Fibroblast of lung (primary cell): ENCODE measurements at regions not wholly inside any gene's neighbourhood (a gene's known extent, or its start where the extent isn't known, plus 50 kb on each side); places are given as distances from the start of the nearest gene placed in this dataset.
"Not testable (repeated sequence)": the region's sequence is repeated elsewhere in the genome, so short reads cannot be mapped to it uniquely, and the experiment has no call there.

Experiments used
- EZH2 ChIP-seq: IDR thresholded peaks from 2 replicates; pipeline ENCODE4 v1.5.1; 2012; ENCODE audit warnings: low read length, control low read depth, mild to moderate bottlenecking; ENCODE audit errors: missing control alignments
- TF ChIP-seq, protein P1 (sequence below), 2 donors: IDR thresholded peaks in 1 of 2; conservative IDR thresholded peaks in 1 of 2; 1 replicate in 1 of 2; 2 replicates in 1 of 2; pipeline ENCODE4 v1.5.1; 2011 to 2012; ENCODE audit warnings: low read length in 2 of 2, control low read depth in 1 of 2, inconsistent platforms in 1 of 2, low read depth in 1 of 2, mild to moderate bottlenecking in 1 of 2

DNA sequence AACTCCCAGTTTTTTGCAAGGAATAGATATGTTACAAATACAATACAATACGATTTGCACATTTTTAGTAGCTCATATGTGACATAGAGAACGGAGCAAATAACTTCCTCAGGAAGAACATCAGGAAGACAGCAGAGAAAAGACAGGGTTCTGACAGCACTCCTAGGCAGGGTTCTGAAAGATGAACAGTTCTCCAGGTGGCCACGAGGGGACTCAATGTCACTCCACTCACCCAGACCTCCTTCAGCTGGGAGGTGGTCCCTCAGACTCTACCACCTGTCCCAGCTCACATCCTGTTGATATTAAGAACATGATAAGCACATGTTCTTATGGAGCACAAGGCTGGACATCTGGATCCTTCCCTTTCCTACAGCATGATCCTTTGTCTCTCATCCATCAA is 101.1 kb upstream of the CCT8L2 start:
- TF ChIP-seq, protein P1, sequence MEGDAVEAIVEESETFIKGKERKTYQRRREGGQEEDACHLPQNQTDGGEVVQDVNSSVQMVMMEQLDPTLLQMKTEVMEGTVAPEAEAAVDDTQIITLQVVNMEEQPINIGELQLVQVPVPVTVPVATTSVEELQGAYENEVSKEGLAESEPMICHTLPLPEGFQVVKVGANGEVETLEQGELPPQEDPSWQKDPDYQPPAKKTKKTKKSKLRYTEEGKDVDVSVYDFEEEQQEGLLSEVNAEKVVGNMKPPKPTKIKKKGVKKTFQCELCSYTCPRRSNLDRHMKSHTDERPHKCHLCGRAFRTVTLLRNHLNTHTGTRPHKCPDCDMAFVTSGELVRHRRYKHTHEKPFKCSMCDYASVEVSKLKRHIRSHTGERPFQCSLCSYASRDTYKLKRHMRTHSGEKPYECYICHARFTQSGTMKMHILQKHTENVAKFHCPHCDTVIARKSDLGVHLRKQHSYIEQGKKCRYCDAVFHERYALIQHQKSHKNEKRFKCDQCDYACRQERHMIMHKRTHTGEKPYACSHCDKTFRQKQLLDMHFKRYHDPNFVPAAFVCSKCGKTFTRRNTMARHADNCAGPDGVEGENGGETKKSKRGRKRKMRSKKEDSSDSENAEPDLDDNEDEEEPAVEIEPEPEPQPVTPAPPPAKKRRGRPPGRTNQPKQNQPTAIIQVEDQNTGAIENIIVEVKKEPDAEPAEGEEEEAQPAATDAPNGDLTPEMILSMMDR (conservative IDR thresholded peaks at IDR 0.05 in 1 of 2, IDR thresholded peaks at IDR 0.05 in 1 of 2; ENCODE audit: low read depth in 1 of 2, low read length in 2 of 2), result not testable (repeated sequence)
- not testable (repeated sequence) for TF ChIP-seq EZH2
